ENCODE measurements at regions not wholly inside any gene's neighbourhood (a gene's known extent, or its start where the extent isn't known, plus 50 kb on each side); places are given as distances from the start of the nearest gene placed in this dataset.

DNA sequence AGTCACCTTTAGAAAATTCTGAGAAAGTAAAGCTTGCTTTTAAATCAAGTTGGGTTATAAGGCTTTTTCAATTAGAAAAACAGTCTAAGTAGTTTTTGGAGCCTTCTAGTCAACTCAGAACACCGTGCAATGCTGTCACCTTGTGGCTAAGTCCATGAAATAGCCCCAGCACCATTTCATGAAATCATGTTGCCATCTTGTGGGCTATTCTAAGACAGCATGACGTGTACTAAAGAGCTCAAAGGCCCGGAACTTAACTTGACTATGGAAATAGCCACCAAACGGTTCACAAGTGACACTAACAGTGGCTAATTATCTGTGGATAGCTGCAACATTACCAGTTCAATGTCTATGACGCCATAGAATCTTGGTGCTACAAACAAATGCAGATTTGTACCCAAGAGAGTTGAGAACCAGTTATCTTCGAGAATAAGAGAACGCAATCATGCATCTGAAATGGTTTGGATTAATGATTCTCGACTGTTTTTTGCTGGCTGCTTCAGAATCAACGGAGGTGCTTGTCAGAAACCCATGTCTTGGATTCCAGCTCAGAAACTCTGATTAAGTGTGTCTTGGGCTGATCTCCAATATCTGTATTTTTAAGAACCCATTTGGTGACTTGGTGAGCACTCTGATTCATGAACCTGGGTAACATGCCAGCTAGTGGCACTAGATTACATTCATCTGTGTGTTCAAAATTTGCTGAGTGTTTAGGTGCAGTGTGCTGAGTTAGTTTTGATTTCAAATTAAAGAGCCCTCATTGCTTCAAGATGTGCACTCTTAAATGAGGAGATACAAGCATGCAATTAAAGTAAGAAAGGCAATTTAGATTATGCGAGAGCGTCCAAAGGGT, 111.2 kb upstream of the MCTP2 start:
- BruUV-seq (replicated peaks), result no TSS peak
- H3K9ac ChIP-seq (ENCODE audit: low read length), result no peak overlapping the region
- DNase-seq (ENCODE audit: low read depth, low spot score) (peak; percentile 82), ATAC-seq (peak; percentile 99)
- no peak overlapping the region for H3K4me3 ChIP-seq (replicated peaks in 1 of 2; ENCODE audit: low read depth in 1 of 2, low read length in 2 of 2)
- H3K9me2 ChIP-seq (ENCODE audit: insufficient read depth), result no peaks in the 10 kb centered on the region
- H3K4me1 ChIP-seq (ENCODE audit: control insufficient read depth in 1 of 2, insufficient read depth in 2 of 2, low read length in 2 of 2), result no peaks in the 10 kb centered on the region
- H3K9me3 ChIP-seq (ENCODE audit: control insufficient read depth in 1 of 2, insufficient read depth in 1 of 2, low read depth in 1 of 2, low read length in 2 of 2), result no peaks in the 10 kb centered on the region
- no peaks in the 10 kb centered on the region for H4K20me1 ChIP-seq (ENCODE audit: insufficient read depth)
- no peak for TF ChIP-seq SRF (IDR thresholded peaks at IDR 0.05; ENCODE audit: low read depth)
- TF ChIP-seq, protein P1, sequence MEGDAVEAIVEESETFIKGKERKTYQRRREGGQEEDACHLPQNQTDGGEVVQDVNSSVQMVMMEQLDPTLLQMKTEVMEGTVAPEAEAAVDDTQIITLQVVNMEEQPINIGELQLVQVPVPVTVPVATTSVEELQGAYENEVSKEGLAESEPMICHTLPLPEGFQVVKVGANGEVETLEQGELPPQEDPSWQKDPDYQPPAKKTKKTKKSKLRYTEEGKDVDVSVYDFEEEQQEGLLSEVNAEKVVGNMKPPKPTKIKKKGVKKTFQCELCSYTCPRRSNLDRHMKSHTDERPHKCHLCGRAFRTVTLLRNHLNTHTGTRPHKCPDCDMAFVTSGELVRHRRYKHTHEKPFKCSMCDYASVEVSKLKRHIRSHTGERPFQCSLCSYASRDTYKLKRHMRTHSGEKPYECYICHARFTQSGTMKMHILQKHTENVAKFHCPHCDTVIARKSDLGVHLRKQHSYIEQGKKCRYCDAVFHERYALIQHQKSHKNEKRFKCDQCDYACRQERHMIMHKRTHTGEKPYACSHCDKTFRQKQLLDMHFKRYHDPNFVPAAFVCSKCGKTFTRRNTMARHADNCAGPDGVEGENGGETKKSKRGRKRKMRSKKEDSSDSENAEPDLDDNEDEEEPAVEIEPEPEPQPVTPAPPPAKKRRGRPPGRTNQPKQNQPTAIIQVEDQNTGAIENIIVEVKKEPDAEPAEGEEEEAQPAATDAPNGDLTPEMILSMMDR (IDR thresholded peaks at IDR 0.05 in 2 of 3, conservative IDR thresholded peaks at IDR 0.05 in 1 of 3; ENCODE audit: borderline replicate concordance in 1 of 3, insufficient read depth in 1 of 3, low read depth in 2 of 3, low read length in 2 of 3), result peak; percentile 86 to 99 (median 97)
- no peak for TF ChIP-seq EZH2 (IDR thresholded peaks at IDR 0.05)
- TF ChIP-seq, protein P2, sequence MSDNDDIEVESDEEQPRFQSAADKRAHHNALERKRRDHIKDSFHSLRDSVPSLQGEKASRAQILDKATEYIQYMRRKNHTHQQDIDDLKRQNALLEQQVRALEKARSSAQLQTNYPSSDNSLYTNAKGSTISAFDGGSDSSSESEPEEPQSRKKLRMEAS (IDR thresholded peaks at IDR 0.05), result no peak
- peak; percentile 32; the same call in 1 of the 2 replicates for TF ChIP-seq CBX3 (IDR thresholded peaks at IDR 0.05; ENCODE audit: low read depth)
- TF ChIP-seq RAD21 (IDR thresholded peaks at IDR 0.05; ENCODE audit: low read depth), result peak; percentile 98
- peak; percentile 85 for TF ChIP-seq YY1 (IDR thresholded peaks at IDR 0.05; ENCODE audit: extremely low read depth, insufficient replicate concordance, low read depth, low read length)
- no peaks in the 10 kb centered on the region for H3K36me3 ChIP-seq (ENCODE audit: control insufficient read depth in 1 of 2, insufficient read depth in 2 of 2, low read length in 2 of 2)
- POLR2A ChIA-PET, result no interaction called here
- intact Hi-C loops (cut with micrococcal nuclease), result loop anchor here (1.0 kb wide), 3 partner anchors 123 to 1090 kb away; no protein-coding TSS in a partner anchor
- no peaks in the 10 kb centered on the region for H3K79me2 ChIP-seq (ENCODE audit: insufficient read depth, low read length)
- H3K27ac ChIP-seq (ENCODE audit: low read depth, low read length), result no peak overlapping the region
- H2AFZ ChIP-seq (ENCODE audit: low read depth, low read length, poor library complexity, severe bottlenecking), result no peak overlapping the region
- H3K4me2 ChIP-seq (ENCODE audit: low read length), result no peak overlapping the region
- peaks cover 6% of the 10 kb centered on the region for H3K27me3 ChIP-seq (ENCODE audit: insufficient read depth, low read length)
- RAD21 ChIA-PET (ENCODE audit: low non-redundant PET in 1 of 2, low total read pairs in 2 of 2, uncharacterized antibody in 2 of 2, unreplicated experiment in 2 of 2), result interaction anchor here (0.6 to 1.5 kb wide), 7 partner anchors 123 to 1090 kb away, joined by 3 to 25 read pairs (median 4); no protein-coding TSS in a partner anchor
- CTCF ChIA-PET, result interaction anchor here (0.5 to 2.2 kb wide), 22 partner anchors 8 to 1199 kb away, joined by 3 to 125 read pairs (median 4); no protein-coding TSS in a partner anchor
